Pons (tissue), 1 donor: ENCODE measurements at regions not wholly inside any gene's neighbourhood (a gene's known extent, or its start where the extent isn't known, plus 50 kb on each side); places are given as distances from the start of the nearest gene placed in this dataset.

Source experiments
- DNase-seq: peaks from one replicate; pipeline ENCODE4 v3.0.0-alpha.2; 2016; ENCODE audit warnings: low spot score

GRCh38 chr5:175243441-175243840 lies 200.5 kb downstream of the DRD1 start:
- no peak for DNase-seq

GRCh38 chr5:175242207-175242606 lies 201.8 kb downstream of the DRD1 start:
- no peak for DNase-seq

- DNase-seq: no peak
Measured at GRCh38 chr5:175238326-175238725, 205.7 kb downstream of the DRD1 start.

- no peak for DNase-seq
Measured at GRCh38 chr5:175236176-175236575, 207.8 kb downstream of the DRD1 start.

- DNase-seq: no peak
Measured at GRCh38 chr5:175235251-175235960, 208.6 kb downstream of the DRD1 start.

- no peak for DNase-seq
Measured at GRCh38 chr5:175230299-175230698, 213.7 kb downstream of the DRD1 start.

GRCh38 chr5:175226506-175226905 lies 217.5 kb downstream of the DRD1 start:
- DNase-seq: no peak

- DNase-seq: no peak
Measured at GRCh38 chr5:175223291-175223690, 220.7 kb downstream of the DRD1 start.

- DNase-seq: no peak
Measured at GRCh38 chr5:175222621-175223020, 221.4 kb downstream of the DRD1 start.

- DNase-seq: no peak
Measured at GRCh38 chr5:175220549-175220948, 223.4 kb downstream of the DRD1 start.

- DNase-seq: no peak
Measured at GRCh38 chr5:175219366-175219765, 224.6 kb downstream of the DRD1 start.

GRCh38 chr5:175216991-175217390 lies 227.0 kb downstream of the DRD1 start:
- DNase-seq: no peak

- no peak for DNase-seq
Measured at GRCh38 chr5:175215906-175216305, 228.1 kb downstream of the DRD1 start.

GRCh38 chr5:175214152-175214551 lies 229.8 kb downstream of the DRD1 start:
- DNase-seq: no peak

- no peak for DNase-seq
Measured at GRCh38 chr5:175211956-175212756, 231.8 kb downstream of the DRD1 start.

- DNase-seq: no peak
Measured at GRCh38 chr5:175207321-175208040, 236.5 kb downstream of the DRD1 start.

- DNase-seq: no peak
Measured at GRCh38 chr5:175206669-175207068, 237.3 kb downstream of the DRD1 start.

- DNase-seq: no peak
Measured at GRCh38 chr5:175202463-175203068, 241.4 kb downstream of the DRD1 start.

- no peak for DNase-seq
Measured at GRCh38 chr5:175201393-175201792, 242.6 kb downstream of the DRD1 start.

- DNase-seq: no peak
Measured at GRCh38 chr5:175195698-175196656, 248.0 kb downstream of the DRD1 start.

GRCh38 chr5:175181331-175181730 lies 262.7 kb downstream of the DRD1 start:
- DNase-seq: no peak
